OCI-LY1 (cell line): ENCODE measurements at regions not wholly inside any gene's neighbourhood (a gene's known extent, or its start where the extent isn't known, plus 50 kb on each side); places are given as distances from the start of the nearest gene placed in this dataset.

ENCODE experiments used
- H2AFZ ChIP-seq: fragments of 200-600 bp; sonication (generic), shearing (Covaris generic); 2 replicates; pipeline ENCODE4 v1.6.0; 2014; ENCODE audit warnings: antibody characterized with exemption, mild to moderate bottlenecking, low read length
- H3F3A ChIP-seq: fragments of 200-600 bp; sonication (generic), shearing (Covaris generic); 2 replicates; pipeline ENCODE4 v1.6.0; 2014; ENCODE audit warnings: mild to moderate bottlenecking, antibody characterized with exemption, low read length, moderate library complexity; ENCODE audit not compliant: insufficient read depth
- H3K27ac ChIP-seq: fragments of 200-600 bp; sonication (generic); 2 replicates; pipeline ENCODE4 v1.5.1; 2014; ENCODE audit warnings: low read length, mixed run types, mild to moderate bottlenecking, low read depth; ENCODE audit not compliant: poor library complexity, severe bottlenecking
- H3K27me3 ChIP-seq: fragments of 200-600 bp; sonication (generic); 2 replicates; pipeline ENCODE4 v1.6.0; 2014; ENCODE audit warnings: antibody characterized with exemption, mild to moderate bottlenecking, low read length, moderate library complexity; ENCODE audit not compliant: insufficient read depth
- H3K36me3 ChIP-seq: fragments of 200-600 bp; sonication (generic); 2 replicates; pipeline ENCODE4 v1.6.1; 2014; ENCODE audit warnings: mild to moderate bottlenecking, antibody characterized with exemption, low read length, moderate library complexity, mixed read lengths; ENCODE audit not compliant: insufficient read depth
- H3K4me1 ChIP-seq: fragments of 200-600 bp; sonication (generic); 2 replicates; pipeline ENCODE4 v1.5.1; 2014; ENCODE audit warnings: mild to moderate bottlenecking, low read length, moderate library complexity; ENCODE audit not compliant: insufficient read depth, severe bottlenecking
- H3K4me2 ChIP-seq: fragments of 200-600 bp; sonication (generic), shearing (Covaris generic); 2 replicates; pipeline ENCODE4 v1.6.1; 2014; ENCODE audit warnings: low read length
- H3K4me3 ChIP-seq: fragments of 200-600 bp; sonication (generic); 2 replicates; pipeline ENCODE4 v1.5.1; 2014; ENCODE audit warnings: low read length, low read depth, mild to moderate bottlenecking, mixed read lengths; ENCODE audit not compliant: poor library complexity, severe bottlenecking
- H3K79me2 ChIP-seq: fragments of 200-600 bp; shearing (Covaris generic); 2 replicates; pipeline ENCODE4 v1.6.1; 2016; ENCODE audit warnings: mixed run types, low read length, mixed read lengths; ENCODE audit not compliant: insufficient read depth
- H3K9ac ChIP-seq: fragments of 200-600 bp; sonication (generic), shearing (Covaris generic); 2 replicates; pipeline ENCODE4 v1.6.1; 2014; ENCODE audit warnings: mild to moderate bottlenecking, low read length, mixed read lengths
- H3K9me2 ChIP-seq: fragments of 200-600 bp; sonication (generic), shearing (Covaris generic); 2 replicates; pipeline ENCODE4 v1.6.1; 2014; ENCODE audit warnings: low read depth, mild to moderate bottlenecking, low read length, mixed read lengths
- H3K9me3 ChIP-seq: fragments of 200-600 bp; shearing (Covaris generic); 2 replicates; pipeline ENCODE4 v1.6.1; 2014; ENCODE audit warnings: low read length, mixed read lengths
- H4K20me1 ChIP-seq: fragments of 200-600 bp; sonication (generic), shearing (Covaris generic); 2 replicates; pipeline ENCODE4 v1.6.0; 2016; ENCODE audit warnings: mild to moderate bottlenecking, low read length; ENCODE audit not compliant: insufficient read depth
- EZH2 ChIP-seq: fragments of 200-600 bp; sonication (generic), shearing (Covaris generic); IDR thresholded peaks from 2 replicates; pipeline ENCODE4 v1.8.0; 2017; ENCODE audit warnings: borderline replicate concordance, mixed run types, mild to moderate bottlenecking, antibody characterized with exemption, low read length, moderate library complexity, mixed read lengths
- TF ChIP-seq, protein P1 (sequence below): fragments of 200-600 bp; sonication (generic), shearing (Covaris generic); IDR thresholded peaks from 2 replicates; pipeline ENCODE4 v1.5.1; 2017; ENCODE audit warnings: mild to moderate bottlenecking, antibody characterized with exemption, low read length, moderate library complexity, mixed read lengths

DNA sequence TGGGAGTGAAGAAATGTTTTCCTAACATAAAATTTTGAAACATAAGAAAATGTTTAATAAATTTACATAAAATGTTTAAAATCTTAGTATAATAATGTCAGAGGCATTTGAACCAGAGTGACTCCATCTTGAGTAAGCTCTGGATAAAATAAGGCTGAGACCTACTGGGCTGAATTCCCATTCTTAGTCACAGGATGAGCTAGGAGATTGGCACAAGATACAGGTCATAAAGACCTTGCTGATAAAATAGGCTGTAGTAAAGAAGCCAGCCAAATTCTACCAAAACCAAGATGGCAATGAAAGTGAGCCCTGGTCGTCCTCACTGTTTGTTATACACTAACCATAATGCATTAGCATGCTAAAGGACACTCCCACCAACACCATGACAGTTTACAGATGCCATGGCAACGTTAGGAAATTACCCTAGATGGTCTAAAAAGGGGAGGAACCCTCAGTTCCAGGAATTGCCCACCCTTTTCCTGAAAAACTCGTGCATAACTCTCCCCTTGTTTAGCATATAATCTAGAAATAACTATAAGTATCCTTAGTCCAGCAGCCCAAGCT is 1184.0 kb downstream of the UQCRFS1 start:
- Histone ChIP-seq H4K20me1 (no peaks in the 10 kb centered on the region), H3K9me3 (no peaks in the 10 kb centered on the region), H2AFZ (no peak overlapping the region), H3K79me2 (no peaks in the 10 kb centered on the region), H3K27ac (no peak overlapping the region), H3K9me2 (no peaks in the 10 kb centered on the region), H3K4me1 (no peaks in the 10 kb centered on the region), H3K9ac (no peak overlapping the region), H3K4me2 (no peak overlapping the region), H3K27me3 (no peaks in the 10 kb centered on the region), H3K36me3 (no peaks in the 10 kb centered on the region), H3F3A (no peaks in the 10 kb centered on the region), H3K4me3 (no peak overlapping the region)
- TF ChIP-seq, protein P1, sequence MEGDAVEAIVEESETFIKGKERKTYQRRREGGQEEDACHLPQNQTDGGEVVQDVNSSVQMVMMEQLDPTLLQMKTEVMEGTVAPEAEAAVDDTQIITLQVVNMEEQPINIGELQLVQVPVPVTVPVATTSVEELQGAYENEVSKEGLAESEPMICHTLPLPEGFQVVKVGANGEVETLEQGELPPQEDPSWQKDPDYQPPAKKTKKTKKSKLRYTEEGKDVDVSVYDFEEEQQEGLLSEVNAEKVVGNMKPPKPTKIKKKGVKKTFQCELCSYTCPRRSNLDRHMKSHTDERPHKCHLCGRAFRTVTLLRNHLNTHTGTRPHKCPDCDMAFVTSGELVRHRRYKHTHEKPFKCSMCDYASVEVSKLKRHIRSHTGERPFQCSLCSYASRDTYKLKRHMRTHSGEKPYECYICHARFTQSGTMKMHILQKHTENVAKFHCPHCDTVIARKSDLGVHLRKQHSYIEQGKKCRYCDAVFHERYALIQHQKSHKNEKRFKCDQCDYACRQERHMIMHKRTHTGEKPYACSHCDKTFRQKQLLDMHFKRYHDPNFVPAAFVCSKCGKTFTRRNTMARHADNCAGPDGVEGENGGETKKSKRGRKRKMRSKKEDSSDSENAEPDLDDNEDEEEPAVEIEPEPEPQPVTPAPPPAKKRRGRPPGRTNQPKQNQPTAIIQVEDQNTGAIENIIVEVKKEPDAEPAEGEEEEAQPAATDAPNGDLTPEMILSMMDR: no peak
- no peak for TF ChIP-seq EZH2

DNA sequence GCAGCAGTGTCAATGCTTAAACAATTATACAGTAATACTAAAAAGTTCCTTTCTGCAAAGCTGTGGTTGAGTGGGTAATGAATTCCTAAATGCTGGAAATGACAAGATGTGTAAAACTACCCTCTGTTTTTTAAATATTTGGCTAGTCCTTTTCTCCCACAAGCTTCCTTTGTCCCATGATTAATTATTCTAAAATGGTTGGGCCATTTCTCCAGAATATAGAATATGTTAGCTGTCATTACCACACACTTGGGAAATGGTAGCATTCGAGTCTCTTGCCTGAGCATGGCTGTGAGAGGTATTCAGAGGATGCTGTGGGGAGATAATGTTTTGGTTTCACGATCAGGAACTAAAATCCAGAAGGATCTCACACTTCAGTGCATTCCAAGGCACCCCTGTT is 1185.8 kb downstream of the UQCRFS1 start:
- H4K20me1 ChIP-seq: no peaks in the 10 kb centered on the region
- H3K4me2 ChIP-seq: no peak overlapping the region
- no peaks in the 10 kb centered on the region for H3K9me3 ChIP-seq
- no peak overlapping the region for H2AFZ ChIP-seq
- no peaks in the 10 kb centered on the region for H3K27me3 ChIP-seq
- H3K27ac ChIP-seq: no peak overlapping the region
- H3F3A ChIP-seq: no peaks in the 10 kb centered on the region
- H3K9me2 ChIP-seq: no peaks in the 10 kb centered on the region
- H3K36me3 ChIP-seq: no peaks in the 10 kb centered on the region
- H3K79me2 ChIP-seq: no peaks in the 10 kb centered on the region
- H3K4me3 ChIP-seq: no peak overlapping the region
- H3K9ac ChIP-seq: no peak overlapping the region
- TF ChIP-seq, protein P1: no peak
- TF ChIP-seq EZH2: no peak
- H3K4me1 ChIP-seq: no peaks in the 10 kb centered on the region

DNA sequence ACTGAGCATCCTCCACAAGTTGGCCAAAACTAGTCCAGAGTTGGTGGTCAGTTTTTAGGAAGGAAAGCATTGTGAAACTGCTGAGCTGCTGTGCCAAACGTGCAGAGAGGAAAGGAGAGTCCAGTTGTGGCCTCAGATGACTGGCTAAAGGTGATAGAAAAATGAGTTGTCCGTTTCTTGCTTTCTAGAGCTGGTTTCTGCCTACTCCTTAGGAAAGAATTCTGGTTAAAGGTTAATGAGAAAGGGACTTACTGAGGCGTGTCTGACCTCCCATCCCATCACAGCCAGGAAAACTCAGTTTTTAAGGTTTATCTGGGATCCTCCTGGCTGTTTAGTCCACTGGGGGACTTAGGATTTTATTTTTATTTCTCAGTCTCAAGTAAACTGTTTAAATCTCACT is 1186.3 kb downstream of the UQCRFS1 start:
- TF ChIP-seq, protein P1: no peak
- no peak for TF ChIP-seq EZH2
- Histone ChIP-seq H3K36me3 (no peaks in the 10 kb centered on the region), H3K4me1 (no peaks in the 10 kb centered on the region), H3K27ac (no peak overlapping the region), H3K27me3 (no peaks in the 10 kb centered on the region), H3K79me2 (no peaks in the 10 kb centered on the region), H3K9ac (no peak overlapping the region), H3K9me2 (no peaks in the 10 kb centered on the region), H3K4me3 (no peak overlapping the region), H4K20me1 (no peaks in the 10 kb centered on the region), H3K4me2 (no peak overlapping the region), H2AFZ (no peak overlapping the region), H3F3A (no peaks in the 10 kb centered on the region), H3K9me3 (no peaks in the 10 kb centered on the region)
